IMR-90 (cell line): ENCODE measurements at regions not wholly inside any gene's neighbourhood (a gene's known extent, or its start where the extent isn't known, plus 50 kb on each side); places are given as distances from the start of the nearest gene placed in this dataset.

ENCODE experiments used
- ATAC-seq: fragments of 200-7000 bp; cut with Tn5 transposase; 2 replicates; pipeline ENCODE4 v1.9.1; 2020; ENCODE audit warnings: low read depth, mild to moderate bottlenecking, moderate library complexity
- BruUV-seq: library from RNA; stranded (reverse); fragments of 400-500 nt; replicated peaks from 2 replicates; lab custom pipeline; 2021; lab: Mats Ljungman, UMichigan
- CTCF ChIA-PET: fragments of 300-600 bp; formaldehyde crosslinking; extraction: SDS; loops from one replicate; lab custom pipeline; 2021; ENCODE audit warnings: antibody characterized with exemption; lab: Yijun Ruan, JAX
- POLR2A ChIA-PET: fragments of 300-600 bp; sonication (Branson Sonifier 250); formaldehyde crosslinking; loops from one replicate; lab custom pipeline; 2022; ENCODE audit warnings: antibody characterized with exemption; ENCODE audit not compliant: unreplicated experiment; lab: Charles Lee
- DNase-seq: peaks from one replicate; pipeline ENCODE4 v3.0.0; 2013
- H2AFZ ChIP-seq: replicated peaks from 2 replicates; pipeline ENCODE3; 2013; ENCODE audit warnings: low read length, mild to moderate bottlenecking; ENCODE audit not compliant: poor library complexity
- H2AK5ac ChIP-seq: 2 replicates; pipeline ENCODE4 v1.6.1; 2013; ENCODE audit warnings: low read depth, low read length, inconsistent platforms
- H2AK9ac ChIP-seq: replicated peaks from 2 replicates; pipeline ENCODE3; 2013; ENCODE audit warnings: mild to moderate bottlenecking, low read depth, low read length, moderate library complexity; ENCODE audit not compliant: poor library complexity
- H2BK120ac ChIP-seq: 2 replicates; pipeline ENCODE4 v1.6.1; 2013; ENCODE audit warnings: low read depth, low read length, inconsistent platforms
- H2BK15ac ChIP-seq: 3 replicates; pipeline ENCODE4 v1.6.1; 2013; ENCODE audit warnings: low read depth, low read length, inconsistent platforms
- H2BK20ac ChIP-seq: 2 replicates; pipeline ENCODE4 v1.6.1; 2013; ENCODE audit warnings: low read depth, mild to moderate bottlenecking, inconsistent platforms, low read length, moderate library complexity
- H2BK5ac ChIP-seq: 2 replicates; pipeline ENCODE4 v1.6.1; 2013; ENCODE audit warnings: mild to moderate bottlenecking, low read depth, low read length, inconsistent platforms; ENCODE audit not compliant: poor library complexity, severe bottlenecking
- H3K14ac ChIP-seq: replicated peaks from 2 replicates; pipeline ENCODE4 v1.6.1; 2013; ENCODE audit warnings: low read depth, low read length, inconsistent platforms
- H3K18ac ChIP-seq: 2 replicates; pipeline ENCODE4 v1.6.1; 2013; ENCODE audit warnings: low read depth, low read length, control low read depth
- H3K23ac ChIP-seq: 2 replicates; pipeline ENCODE4 v1.6.1; 2013; ENCODE audit warnings: low read depth, low read length, inconsistent platforms
- H3K27ac ChIP-seq: 2 replicates; pipeline ENCODE4 v1.5.1; 2013; ENCODE audit warnings: mild to moderate bottlenecking, control low read depth, low read length; ENCODE audit not compliant: insufficient read depth
- H3K27me3 ChIP-seq: 2 replicates; pipeline ENCODE4 v1.6.1; 2013; ENCODE audit warnings: low read length; ENCODE audit not compliant: control insufficient read depth, insufficient read depth
- H3K36me3 ChIP-seq: 2 replicates; pipeline ENCODE4 v1.6.1; 2013; ENCODE audit warnings: low read length, mixed read lengths; ENCODE audit not compliant: control insufficient read depth, insufficient read depth
- H3K4ac ChIP-seq: 2 replicates; pipeline ENCODE4 v1.6.1; 2013; ENCODE audit warnings: low read depth, low read length, inconsistent platforms
- H3K4me1 ChIP-seq: 2 replicates; pipeline ENCODE4 v1.6.1; 2013; ENCODE audit warnings: low read length, mixed read lengths; ENCODE audit not compliant: control insufficient read depth, insufficient read depth
- H3K4me2 ChIP-seq: 2 replicates; pipeline ENCODE4 v1.6.1; 2013; ENCODE audit warnings: low read depth, mild to moderate bottlenecking, control low read depth, low read length, moderate library complexity
- H3K4me3 ChIP-seq: 2 replicates; pipeline ENCODE4 v1.5.1; 2013; ENCODE audit warnings: low read depth, mild to moderate bottlenecking, control low read depth, low read length, moderate library complexity; ENCODE audit not compliant: insufficient read depth
- H3K56ac ChIP-seq: 2 replicates; pipeline ENCODE4 v1.6.1; 2013; ENCODE audit warnings: low read length, inconsistent platforms; ENCODE audit not compliant: insufficient read depth; ENCODE audit errors: extremely low read depth
- H3K79me1 ChIP-seq, 2 experiments: 2 replicates each; pipeline ENCODE4 v1.6.1; 2013; ENCODE audit warnings: low read length in 2 of 2, inconsistent platforms in 1 of 2, low read depth in 1 of 2
- H3K9ac ChIP-seq: 2 replicates; pipeline ENCODE4 v1.6.1; 2013; ENCODE audit warnings: low read depth, low read length, control low read depth
- H3K9me1 ChIP-seq: 2 replicates; pipeline ENCODE4 v1.6.1; 2013; ENCODE audit warnings: low read length, inconsistent platforms; ENCODE audit not compliant: insufficient read depth
- H3K9me3 ChIP-seq: 2 replicates; pipeline ENCODE4 v1.6.1; 2013; ENCODE audit warnings: low read length; ENCODE audit not compliant: control insufficient read depth, insufficient read depth
- H4K20me1 ChIP-seq: 2 replicates; pipeline ENCODE4 v1.6.1; 2013; ENCODE audit warnings: low read length, inconsistent platforms; ENCODE audit not compliant: insufficient read depth
- H4K5ac ChIP-seq: 2 replicates; pipeline ENCODE4 v1.6.1; 2013; ENCODE audit warnings: mild to moderate bottlenecking, low read depth, low read length, control low read depth
- H4K8ac ChIP-seq, 2 experiments: 2 replicates each; pipeline ENCODE4 v1.6.1; 2013; ENCODE audit warnings: low read depth in 2 of 2, low read length in 2 of 2, control low read depth in 1 of 2, inconsistent platforms in 1 of 2
- H4K91ac ChIP-seq: 2 replicates; pipeline ENCODE4 v1.6.1; 2013; ENCODE audit warnings: low read depth, low read length, inconsistent platforms; ENCODE audit not compliant: insufficient read depth
- CHD1 ChIP-seq: IDR thresholded peaks from 2 replicates; pipeline ENCODE4 v1.6.1; 2012; ENCODE audit warnings: low read depth, low read length, improper control_type of control experiment
- MAFK ChIP-seq: IDR thresholded peaks from 2 replicates; pipeline ENCODE4 v1.6.1; 2012; ENCODE audit warnings: low read depth, low read length, improper control_type of control experiment
- dilution Hi-C: fragments of 300-500 bp; cut with HindIII; formaldehyde crosslinking; loops from one replicate; pipeline ENCODE4 v1.14.3; 2018; ENCODE audit warnings: low sequenced_read_pairs; ENCODE audit not compliant: unreplicated experiment
- in situ Hi-C: fragments of 300-500 bp; cut with MboI; formaldehyde crosslinking; loops from 3 replicates; pipeline ENCODE4 v1.14.3; 2019; ENCODE audit warnings: low sequenced_read_pairs, inconsistent platforms, mixed read lengths
- intact Hi-C: fragments of 100-400 bp; cut with micrococcal nuclease; formaldehyde crosslinking; loops from 2 replicates; pipeline ENCODE4 v1.10.0; 2022

DNA sequence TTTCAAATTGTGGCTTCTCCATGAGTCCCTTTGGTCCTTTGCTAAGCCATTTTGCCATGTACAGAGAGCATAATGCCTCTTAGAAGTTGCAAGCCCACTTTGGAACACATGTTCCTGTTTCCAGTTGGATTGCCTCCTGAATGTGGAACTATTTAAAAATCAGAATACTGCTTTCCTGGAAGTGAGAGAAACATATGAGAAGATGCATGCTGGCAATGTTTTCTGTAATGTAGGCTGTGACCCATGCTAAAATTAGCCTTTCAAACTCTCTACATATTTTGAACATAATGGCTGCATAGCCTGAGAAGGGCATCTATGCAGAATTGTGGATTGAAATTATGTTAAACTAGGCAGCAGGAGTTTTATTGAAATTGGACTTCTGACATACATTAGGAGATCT is 175.5 kb upstream of the PAPPA start:
- intact Hi-C loops (no loop called here), dilution Hi-C loops (no loop called here)

More for the DNA sequence above, 175.5 kb upstream of the PAPPA start:
- Histone ChIP-seq H3K27me3 (no peaks in the 10 kb centered on the region), H4K8ac (no peak overlapping the region), H4K91ac (no peak overlapping the region; the same call in 1 of the 2 replicates), H4K5ac (peak overlapping the region; percentile 25; the same call in 1 of the 2 replicates), H3K4me3 (no peak overlapping the region), H3K27ac (no peak overlapping the region), H3K4me2 (no peak overlapping the region), H2BK15ac (peak overlapping the region; percentile 34; the same call in 1 of the 3 replicates), H3K9me1 (no peaks in the 10 kb centered on the region), H3K9ac (no peak overlapping the region), H2BK20ac (peak overlapping the region; percentile 53; the same call in 1 of the 2 replicates), H3K23ac (peak overlapping the region; percentile 44; the same call in 1 of the 2 replicates), H2AK9ac (no peak overlapping the region), H3K4ac (peak overlapping the region; percentile 15; the same call in 1 of the 2 replicates), H3K14ac (no peak overlapping the region), H3K36me3 (no peaks in the 10 kb centered on the region; the same call in 1 of the 2 replicates), H3K4me1 (peaks cover 3% of the 10 kb centered on the region; the same call in 1 of the 2 replicates), H3K56ac (no peak overlapping the region), H3K79me1 (no peaks in the 10 kb centered on the region), H4K20me1 (no peaks in the 10 kb centered on the region), H2AK5ac (peak overlapping the region; percentile 44; the same call in 1 of the 2 replicates), H3K18ac (peak overlapping the region; percentile 75; the same call in 1 of the 2 replicates), H2BK5ac (peak overlapping the region; percentile 14), H2AFZ (no peak overlapping the region), H3K9me3 (0 out of 2 replicates have a peak, but pooled peaks cover 2% of the 10 kb centered on the region), H2BK120ac (peak overlapping the region; percentile 3; the same call in 1 of the 2 replicates)
- no TSS peak for BruUV-seq
- TF ChIP-seq MAFK = no peak
- TF ChIP-seq CHD1 = no peak
- ChIA-PET POLR2A (no interaction called here), CTCF (no interaction called here)
- no peak for DNase-seq
- in situ Hi-C loops = no loop called here
- no peak for ATAC-seq
